NCI-H345 treated with DMSO at 0.1 percent for 48 hours (cell line): ENCODE measurements at regions not wholly inside any gene's neighbourhood (a gene's known extent, or its start where the extent isn't known, plus 50 kb on each side); places are given as distances from the start of the nearest gene placed in this dataset.

ENCODE experiments used
- DNase-seq: peaks from one replicate; lab custom pipeline; 2025; ENCODE audit not compliant: unreplicated experiment; lab: John Stamatoyannopoulos, UW

- DNase-seq, result no peak
Observed at GRCh38 chr18:21996351-21996826, 173.0 kb upstream of the GATA6 start.

GRCh38 chr18:21997207-21998143 is 171.9 kb upstream of the GATA6 start:
- DNase-seq, result no peak

- no peak for DNase-seq
Observed at GRCh38 chr18:21998486-21998885, 170.9 kb upstream of the GATA6 start.

- DNase-seq, result no peak
Observed at GRCh38 chr18:22001912-22002487, 167.4 kb upstream of the GATA6 start.

GRCh38 chr18:22005191-22005841 is 164.1 kb upstream of the GATA6 start:
- DNase-seq, result no peak

GRCh38 chr18:22006458-22006857 is 162.9 kb upstream of the GATA6 start:
- DNase-seq, result no peak

- no peak for DNase-seq
Observed at GRCh38 chr18:22009242-22009641, 160.1 kb upstream of the GATA6 start.

GRCh38 chr18:22013993-22014392 is 155.4 kb upstream of the GATA6 start:
- DNase-seq, result no peak

- DNase-seq, result no peak
Observed at GRCh38 chr18:22015156-22015555, 154.2 kb upstream of the GATA6 start.

- DNase-seq, result no peak
Observed at GRCh38 chr18:22018366-22018765, 151.0 kb upstream of the GATA6 start.

GRCh38 chr18:22019193-22019592 is 150.2 kb upstream of the GATA6 start:
- DNase-seq, result no peak

- DNase-seq, result no peak
Observed at GRCh38 chr18:22020127-22020866, 149.1 kb upstream of the GATA6 start.

- DNase-seq, result no peak
Observed at GRCh38 chr18:22020867-22021370, 148.5 kb upstream of the GATA6 start.

GRCh38 chr18:22021701-22022100 is 147.7 kb upstream of the GATA6 start:
- DNase-seq, result no peak

- no peak for DNase-seq
Observed at GRCh38 chr18:22024924-22025323, 144.5 kb upstream of the GATA6 start.

- no peak for DNase-seq
Observed at GRCh38 chr18:22026362-22026761, 143.0 kb upstream of the GATA6 start.

GRCh38 chr18:22026889-22027288 is 142.5 kb upstream of the GATA6 start:
- no peak for DNase-seq

- DNase-seq, result no peak
Observed at GRCh38 chr18:22031611-22032010, 137.8 kb upstream of the GATA6 start.

GRCh38 chr18:22032392-22032961 is 136.9 kb upstream of the GATA6 start:
- DNase-seq, result no peak

- no peak for DNase-seq
Observed at GRCh38 chr18:22033085-22033484, 136.3 kb upstream of the GATA6 start.

GRCh38 chr18:22034276-22034675 is 135.1 kb upstream of the GATA6 start:
- DNase-seq, result no peak
